ENCODE measurements at regions not wholly inside any gene's neighbourhood (a gene's known extent, or its start where the extent isn't known, plus 50 kb on each side); places are given as distances from the start of the nearest gene placed in this dataset.
"Not testable (repeated sequence)": the region's sequence is repeated elsewhere in the genome, so short reads cannot be mapped to it uniquely, and the experiment has no call there.

DNA sequence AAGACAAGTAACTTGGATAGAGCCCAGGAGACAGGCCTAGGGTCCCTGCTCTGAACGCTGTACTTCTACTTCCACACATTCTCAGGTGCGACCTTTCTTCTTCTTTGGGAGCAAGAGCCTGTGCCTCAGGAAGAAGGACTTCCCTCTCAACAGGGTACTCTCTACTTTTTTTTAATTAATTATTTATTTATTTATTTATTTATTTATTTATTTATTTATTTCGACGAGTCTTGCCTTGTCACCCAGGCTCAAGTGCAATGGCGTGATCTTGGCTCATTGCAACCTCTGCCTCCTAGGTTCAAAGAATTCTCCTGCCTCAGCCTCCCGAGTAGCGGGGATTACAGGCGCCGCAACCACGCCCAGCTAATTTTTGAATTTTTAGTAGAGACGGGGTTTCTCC, 361.6 kb downstream of the FAM72C start:
- DNase-seq (ENCODE audit: low spot score), result no peak

- no peak for DNase-seq (ENCODE audit: low spot score)
Observed at GRCh38 chr1:143604887-143605286, 366.9 kb downstream of the FAM72C start.

DNA sequence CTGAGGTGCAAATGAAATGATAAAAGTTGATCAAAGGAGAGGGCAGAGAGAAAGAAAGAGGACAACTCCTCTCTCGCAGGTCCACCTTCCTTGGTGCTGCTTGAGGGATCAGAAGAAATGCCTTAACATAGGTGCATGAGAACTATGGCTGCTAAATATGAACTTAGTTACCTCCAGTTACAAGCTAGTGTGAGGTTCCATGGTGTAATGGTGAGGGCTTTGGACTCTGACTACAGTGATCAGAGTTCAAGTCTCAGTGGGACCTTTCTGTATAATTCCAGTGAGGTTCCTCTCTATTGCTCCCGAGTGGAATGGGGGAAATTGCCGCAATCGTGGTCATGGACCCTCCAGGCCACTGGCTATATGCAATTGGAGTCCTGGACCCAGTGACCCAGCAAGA, 387.3 kb downstream of the FAM72C start:
- DNase-seq (ENCODE audit: low spot score), result no peak

- no peak for DNase-seq (ENCODE audit: low spot score)
Observed at GRCh38 chr1:143574891-143575520, 396.8 kb downstream of the FAM72C start.

- not testable (repeated sequence) for DNase-seq (ENCODE audit: low spot score)
Observed at GRCh38 chr1:143572661-143573060, 399.1 kb downstream of the FAM72C start.

GRCh38 chr1:143563761-143564160, 408.0 kb downstream of the FAM72C start:
- DNase-seq (ENCODE audit: low spot score), result not testable (repeated sequence)

DNA sequence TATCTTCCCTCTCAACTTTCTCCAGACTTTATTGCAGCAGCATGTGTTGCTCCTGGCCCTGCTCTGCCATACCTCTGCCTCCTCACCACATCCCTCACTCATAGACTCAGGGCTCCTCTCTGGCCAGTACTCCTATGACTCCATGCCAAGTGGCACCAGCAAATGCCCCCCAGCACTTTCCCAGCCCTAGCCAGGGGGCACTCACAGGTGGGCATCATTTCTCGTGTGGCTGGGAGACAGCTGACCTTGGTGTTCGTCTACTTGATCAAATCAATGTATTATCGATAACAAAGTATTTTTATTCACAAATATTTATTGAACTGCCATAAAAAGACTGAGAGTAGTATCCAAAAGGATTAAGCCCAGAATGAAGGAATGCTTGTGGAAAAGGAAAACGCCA, 418.2 kb downstream of the FAM72C start:
- DNase-seq (ENCODE audit: low spot score), result no peak

DNA sequence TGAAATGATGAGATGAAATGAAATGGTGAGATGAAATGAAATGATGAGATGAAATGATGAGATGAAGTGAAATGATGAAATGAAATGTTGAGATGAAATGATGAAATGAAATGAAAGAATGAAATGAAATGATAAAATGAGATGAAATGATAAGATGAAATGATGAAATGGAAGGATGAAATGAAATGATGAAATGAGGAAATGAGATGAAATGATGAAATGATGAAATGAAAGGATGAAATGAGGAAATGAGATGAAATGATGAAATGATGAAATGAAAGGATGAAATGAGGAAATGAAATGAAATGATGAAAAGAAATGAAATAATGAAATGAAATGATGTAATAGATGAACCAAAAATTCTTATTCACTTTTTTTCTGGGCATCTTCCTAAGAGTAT, 467.1 kb downstream of the FAM72C start:
- DNase-seq (ENCODE audit: low spot score), result not testable (repeated sequence)

DNA sequence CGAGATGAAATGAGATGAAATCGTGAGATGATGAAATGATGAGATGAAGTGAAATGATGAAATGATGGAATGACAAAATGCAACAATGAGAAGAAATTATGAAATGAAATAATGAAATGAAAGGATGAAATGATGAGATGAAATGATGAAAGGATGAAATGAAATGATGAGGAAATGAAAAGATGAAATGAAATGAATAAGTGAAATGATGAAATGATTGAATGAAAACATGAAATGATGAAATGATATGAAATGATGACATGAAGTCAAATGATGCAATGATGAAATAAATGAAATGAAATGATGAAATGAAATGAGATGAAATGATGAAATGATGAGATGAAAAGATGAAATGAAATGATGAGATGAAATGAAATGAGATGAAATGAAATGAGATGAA, 467.7 kb downstream of the FAM72C start:
- DNase-seq (ENCODE audit: low spot score), result not testable (repeated sequence)

GRCh38 chr1:143503048-143503447, 468.7 kb downstream of the FAM72C start:
- DNase-seq (ENCODE audit: low spot score), result not testable (repeated sequence)

GRCh38 chr1:143502038-143502437, 469.7 kb downstream of the FAM72C start:
- not testable (repeated sequence) for DNase-seq (ENCODE audit: low spot score)

GRCh38 chr1:143498059-143498749, 473.6 kb downstream of the FAM72C start:
- DNase-seq (ENCODE audit: low spot score), result not testable (repeated sequence)

DNA sequence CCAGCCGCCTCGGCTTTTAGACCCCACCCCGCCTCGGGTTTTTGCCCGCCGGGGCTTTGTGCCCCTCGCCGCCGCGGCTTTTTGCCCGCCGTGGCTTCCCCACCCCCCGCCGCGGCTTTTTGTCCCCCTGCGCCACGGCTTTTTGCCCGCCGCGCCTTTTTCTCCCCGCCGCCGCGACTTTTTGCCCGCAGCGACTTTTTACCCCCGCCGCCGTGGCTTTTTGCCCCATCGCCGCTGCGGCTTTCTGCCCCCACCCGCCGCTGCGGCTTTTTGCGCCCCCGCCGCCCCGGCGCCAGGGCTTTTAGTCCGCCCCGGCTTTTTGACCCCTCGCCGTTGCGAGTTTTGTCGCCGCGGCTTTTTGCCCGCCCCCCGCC, 474.4 kb downstream of the FAM72C start:
- DNase-seq (ENCODE audit: low spot score), result no peak

- DNase-seq (ENCODE audit: low spot score), result not testable (repeated sequence)
Observed at GRCh38 chr1:143496526-143497373, 475.0 kb downstream of the FAM72C start.

Data from Ammon's horn (tissue), 1 donor.